ENCODE measurements at regions not wholly inside any gene's neighbourhood (a gene's known extent, or its start where the extent isn't known, plus 50 kb on each side); places are given as distances from the start of the nearest gene placed in this dataset.

DNA sequence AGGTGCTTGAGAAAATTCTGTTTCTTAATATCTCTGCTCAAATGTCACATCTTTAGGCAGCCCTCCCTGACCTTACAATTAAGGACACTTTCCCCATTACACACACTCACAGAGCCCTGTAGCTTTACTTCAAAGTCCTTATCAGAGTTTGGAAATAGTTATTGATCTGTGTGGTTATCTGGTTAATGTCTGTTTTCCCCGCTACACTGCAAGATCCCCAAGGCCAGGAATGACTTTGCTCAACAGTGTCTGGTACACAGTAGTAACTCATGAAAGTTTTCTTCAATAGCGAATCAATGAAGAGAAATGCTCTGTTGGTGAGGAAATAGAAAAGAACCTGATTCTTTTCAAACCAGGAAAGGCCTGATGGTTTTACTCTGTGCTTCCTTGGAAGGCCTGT lies 554.4 kb downstream of the REEP3 start:
- Histone ChIP-seq H3K27me3 (no peaks in the 10 kb centered on the region), H3K4me1 (peaks cover 0 to 9% (median 0%) of the 10 kb centered on the region in 4 donors), H3K9me3 (no peaks in the 10 kb centered on the region), H3K4me3 (no peak overlapping the region), H3K27ac (no peak overlapping the region), H3K36me3 (no peaks in the 10 kb centered on the region)
- 93 to 95% methylated on average over 2 of the region's 2 CpGs for WGBS, 2 donors
- intact Hi-C loops (cut with DNase I): no loop called here
- DNase-seq: no peak
- TF ChIP-seq EP300 (IDR thresholded peaks at IDR 0.05) (no peak), POLR2A (IDR thresholded peaks at IDR 0.05) (no peak), CTCF (IDR thresholded peaks at IDR 0.05) (no peak), POLR2AphosphoS5 (IDR thresholded peaks at IDR 0.05) (no peak)

GRCh38 chr10:64076322-64076940 lies 555.2 kb downstream of the REEP3 start:
- intact Hi-C loops (cut with DNase I): no loop called here
- 83% methylated on average over 7 of the region's 7 CpGs for WGBS, 2 donors

GRCh38 chr10:64079341-64079740 lies 558.1 kb downstream of the REEP3 start:
- Histone ChIP-seq H3K4me1 (no peaks in the 10 kb centered on the region), H3K9me3 (no peaks in the 10 kb centered on the region), H3K4me3 (no peak overlapping the region), H3K36me3 (no peaks in the 10 kb centered on the region), H3K27me3 (no peaks in the 10 kb centered on the region), H3K27ac (no peak overlapping the region)
- WGBS, 2 donors: 4 to 58% methylated on average over 1 of the region's 1 CpG
- TF ChIP-seq EP300 (IDR thresholded peaks at IDR 0.05): no peak
- no peak for TF ChIP-seq CTCF (IDR thresholded peaks at IDR 0.05)
- intact Hi-C loops (cut with DNase I): no loop called here
- no peak for DNase-seq

More at GRCh38 chr10:64076322-64076940, 555.2 kb downstream of the REEP3 start:
- no peak for DNase-seq
- H3K9me3 ChIP-seq: no peaks in the 10 kb centered on the region
- H3K4me3 ChIP-seq: no peak overlapping the region
- TF ChIP-seq CTCF (IDR thresholded peaks at IDR 0.05) (no peak), EP300 (IDR thresholded peaks at IDR 0.05) (no peak), POLR2AphosphoS5 (IDR thresholded peaks at IDR 0.05) (no peak), POLR2A (IDR thresholded peaks at IDR 0.05) (no peak)
- no peaks in the 10 kb centered on the region for H3K27me3 ChIP-seq
- peaks cover 0 to 5% (median 0%) of the 10 kb centered on the region in 4 donors for H3K4me1 ChIP-seq
- no peak overlapping the region for H3K27ac ChIP-seq
- H3K36me3 ChIP-seq: no peaks in the 10 kb centered on the region

- TF ChIP-seq POLR2A (IDR thresholded peaks at IDR 0.05) (no peak), POLR2AphosphoS5 (IDR thresholded peaks at IDR 0.05) (no peak), CTCF (IDR thresholded peaks at IDR 0.05) (no peak), EP300 (IDR thresholded peaks at IDR 0.05) (no peak)
- no peaks in the 10 kb centered on the region for H3K4me1 ChIP-seq
- H3K36me3 ChIP-seq: no peaks in the 10 kb centered on the region
- no peak overlapping the region for H3K27ac ChIP-seq
- H3K27me3 ChIP-seq: no peaks in the 10 kb centered on the region
- no peaks in the 10 kb centered on the region for H3K9me3 ChIP-seq
- intact Hi-C loops (cut with DNase I): no loop called here
- H3K4me3 ChIP-seq: no peak overlapping the region
- WGBS, 2 donors: 88 to 91% methylated on average over 1 of the region's 1 CpG
- no peak for DNase-seq
Measured at GRCh38 chr10:64080071-64080470, 558.9 kb downstream of the REEP3 start.

- intact Hi-C loops (cut with DNase I): no loop called here
- Histone ChIP-seq H3K4me1 (no peaks in the 10 kb centered on the region), H3K27ac (no peak overlapping the region), H3K36me3 (no peaks in the 10 kb centered on the region), H3K27me3 (no peaks in the 10 kb centered on the region), H3K9me3 (no peaks in the 10 kb centered on the region), H3K4me3 (no peak overlapping the region)
- DNase-seq: no peak
- WGBS, 2 donors: 18 to 62% methylated on average over 3 of the region's 3 CpGs
- TF ChIP-seq CTCF (IDR thresholded peaks at IDR 0.05): no peak
- TF ChIP-seq EP300 (IDR thresholded peaks at IDR 0.05): no peak
- no peak for TF ChIP-seq POLR2A (IDR thresholded peaks at IDR 0.05)
- no peak for TF ChIP-seq POLR2AphosphoS5 (IDR thresholded peaks at IDR 0.05)
Measured at GRCh38 chr10:64081947-64082482, 560.8 kb downstream of the REEP3 start.
